ENCODE measurements at regions not wholly inside any gene's neighbourhood (a gene's known extent, or its start where the extent isn't known, plus 50 kb on each side); places are given as distances from the start of the nearest gene placed in this dataset.
A peak's percentile ranks its signal among the peaks of the same experiment; 100 is the strongest.

DNA sequence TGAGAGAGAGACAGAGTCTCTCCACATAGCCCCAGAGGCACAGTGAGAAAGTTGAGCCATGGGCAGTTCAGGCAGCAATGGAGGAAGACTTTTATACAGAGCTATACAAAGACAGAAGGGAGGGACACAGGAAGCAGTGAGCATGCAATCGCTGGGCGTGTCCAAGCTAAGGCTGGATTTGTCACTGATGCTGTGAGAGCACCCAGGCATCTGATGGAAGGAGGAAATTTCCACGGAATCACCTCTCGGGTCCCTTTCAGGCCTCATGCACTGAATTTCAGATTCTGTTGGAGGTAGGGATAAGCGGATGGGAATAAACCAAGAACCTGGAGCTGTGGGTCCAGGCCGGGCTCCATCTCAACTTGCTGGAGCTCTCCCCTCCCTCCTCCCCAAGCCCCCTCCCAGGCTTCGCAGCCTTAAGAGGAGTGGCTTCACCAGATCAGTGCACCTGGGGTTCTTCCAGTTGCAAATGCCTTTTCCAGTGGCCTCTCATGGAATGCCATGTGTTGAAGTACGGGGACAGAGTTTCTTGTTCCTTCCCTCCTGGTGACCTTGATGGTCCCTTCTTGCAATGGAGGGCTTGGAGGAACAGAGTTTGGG, 114.8 kb upstream of the ALDH1B1 start:
- CTCF ChIA-PET: interaction anchor here (1.2 to 2.0 kb wide), 2 partner anchors 14 to 364 kb away, joined by 4 to 8 read pairs; no protein-coding TSS in a partner anchor
- no peaks in the 10 kb centered on the region for H3K4me1 Mint-ChIP-seq (ENCODE audit: insufficient read depth, unreplicated experiment)
- H3K9me3 Mint-ChIP-seq (ENCODE audit: unreplicated experiment): no peaks in the 10 kb centered on the region
- H3K27ac Mint-ChIP-seq (ENCODE audit: low read depth, unreplicated experiment): no peak overlapping the region
- H3K27me3 Mint-ChIP-seq (ENCODE audit: insufficient read depth, unreplicated experiment): peaks cover 24% of the 10 kb centered on the region
- no peaks in the 10 kb centered on the region for H3K36me3 Mint-ChIP-seq (ENCODE audit: insufficient read depth, unreplicated experiment)
- POLR2A ChIA-PET: no interaction called here
- no TSS peak for BruUV-seq (replicated peaks)
- no peak for DNase-seq (ENCODE audit: unreplicated experiment)
- no peak overlapping the region for H3K4me3 Mint-ChIP-seq (ENCODE audit: unreplicated experiment)
- TF ChIP-seq, protein P1, sequence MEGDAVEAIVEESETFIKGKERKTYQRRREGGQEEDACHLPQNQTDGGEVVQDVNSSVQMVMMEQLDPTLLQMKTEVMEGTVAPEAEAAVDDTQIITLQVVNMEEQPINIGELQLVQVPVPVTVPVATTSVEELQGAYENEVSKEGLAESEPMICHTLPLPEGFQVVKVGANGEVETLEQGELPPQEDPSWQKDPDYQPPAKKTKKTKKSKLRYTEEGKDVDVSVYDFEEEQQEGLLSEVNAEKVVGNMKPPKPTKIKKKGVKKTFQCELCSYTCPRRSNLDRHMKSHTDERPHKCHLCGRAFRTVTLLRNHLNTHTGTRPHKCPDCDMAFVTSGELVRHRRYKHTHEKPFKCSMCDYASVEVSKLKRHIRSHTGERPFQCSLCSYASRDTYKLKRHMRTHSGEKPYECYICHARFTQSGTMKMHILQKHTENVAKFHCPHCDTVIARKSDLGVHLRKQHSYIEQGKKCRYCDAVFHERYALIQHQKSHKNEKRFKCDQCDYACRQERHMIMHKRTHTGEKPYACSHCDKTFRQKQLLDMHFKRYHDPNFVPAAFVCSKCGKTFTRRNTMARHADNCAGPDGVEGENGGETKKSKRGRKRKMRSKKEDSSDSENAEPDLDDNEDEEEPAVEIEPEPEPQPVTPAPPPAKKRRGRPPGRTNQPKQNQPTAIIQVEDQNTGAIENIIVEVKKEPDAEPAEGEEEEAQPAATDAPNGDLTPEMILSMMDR (IDR thresholded peaks at IDR 0.05; ENCODE audit: unreplicated experiment): no peak
- intact Hi-C loops (cut with micrococcal nuclease): no loop called here

DNA sequence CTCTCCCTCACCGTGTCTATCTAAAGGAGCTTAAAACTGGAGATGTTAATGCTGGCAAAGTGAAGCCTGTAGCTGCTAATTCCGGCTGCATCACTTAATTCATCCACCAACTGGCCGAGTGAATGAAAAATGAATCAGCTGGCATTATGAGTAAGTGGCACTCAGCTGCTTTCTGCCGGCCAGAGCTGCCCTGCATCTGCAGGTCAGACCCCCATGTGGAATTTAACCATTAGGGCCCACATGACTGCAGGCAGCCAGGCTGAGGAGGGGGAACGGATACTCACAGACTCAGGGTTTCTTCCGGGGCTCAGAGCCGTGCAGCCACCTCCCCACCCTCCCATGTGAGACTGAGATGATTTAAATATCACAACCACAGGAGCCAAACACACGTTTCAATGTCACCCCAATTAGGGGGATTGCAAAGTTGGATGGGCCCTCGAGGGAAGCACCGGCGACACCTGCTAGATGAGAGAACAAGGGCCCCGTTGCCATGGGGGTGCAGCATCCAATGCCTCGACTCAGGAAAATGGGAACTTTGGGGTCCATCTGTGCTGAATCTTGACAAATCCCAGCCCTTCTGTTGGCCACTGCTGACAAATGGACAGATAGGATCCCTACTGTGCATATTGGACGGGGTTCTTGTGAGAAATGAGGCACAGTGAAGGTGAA, 115.6 kb upstream of the ALDH1B1 start:
- intact Hi-C loops (cut with micrococcal nuclease): no loop called here
- POLR2A ChIA-PET: no interaction called here
- Mint-ChIP-seq H3K36me3 (ENCODE audit: insufficient read depth, unreplicated experiment) (no peaks in the 10 kb centered on the region), H3K9me3 (ENCODE audit: unreplicated experiment) (no peaks in the 10 kb centered on the region), H3K4me1 (ENCODE audit: insufficient read depth, unreplicated experiment) (no peaks in the 10 kb centered on the region), H3K27me3 (ENCODE audit: insufficient read depth, unreplicated experiment) (peaks cover 32% of the 10 kb centered on the region), H3K27ac (ENCODE audit: low read depth, unreplicated experiment) (no peak overlapping the region), H3K4me3 (ENCODE audit: unreplicated experiment) (no peak overlapping the region)
- TF ChIP-seq, protein P1 (IDR thresholded peaks at IDR 0.05; ENCODE audit: unreplicated experiment): no peak
- DNase-seq (ENCODE audit: unreplicated experiment): no peak
- no TSS peak for BruUV-seq (replicated peaks)
- CTCF ChIA-PET: interaction anchor here (1.2 to 2.0 kb wide), 2 partner anchors 13 to 363 kb away, joined by 4 to 8 read pairs; no protein-coding TSS in a partner anchor

DNA sequence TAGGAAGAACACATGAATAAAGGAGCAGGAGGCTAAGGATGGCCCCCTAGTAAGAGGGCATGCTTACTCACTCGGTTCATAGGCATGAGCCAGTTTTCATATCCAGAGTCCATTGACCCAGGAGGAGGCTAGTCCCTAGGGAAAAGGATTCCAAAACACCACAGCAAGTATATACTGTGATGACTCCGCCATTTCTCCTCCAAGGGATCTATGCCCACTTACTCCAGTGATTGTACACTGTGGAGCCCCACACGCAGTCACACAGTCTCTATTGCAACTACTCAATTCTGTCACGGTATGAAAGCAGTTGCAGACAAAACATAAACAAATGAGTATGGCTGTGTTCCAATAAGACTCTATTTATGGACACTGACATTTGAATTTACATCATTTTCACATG, 117.7 kb upstream of the ALDH1B1 start:
- H3K36me3 Mint-ChIP-seq (ENCODE audit: insufficient read depth, unreplicated experiment): no peaks in the 10 kb centered on the region
- no peak overlapping the region for H3K27ac Mint-ChIP-seq (ENCODE audit: low read depth, unreplicated experiment)
- no peaks in the 10 kb centered on the region for H3K9me3 Mint-ChIP-seq (ENCODE audit: unreplicated experiment)
- ChIA-PET POLR2A (no interaction called here), CTCF (interaction anchor here (0.6 to 1.9 kb wide), 3 partner anchors 11 to 188 kb away, joined by 3 to 7 read pairs (median 4); no protein-coding TSS in a partner anchor)
- TF ChIP-seq, protein P1 (IDR thresholded peaks at IDR 0.05; ENCODE audit: unreplicated experiment): no peak
- H3K4me1 Mint-ChIP-seq (ENCODE audit: insufficient read depth, unreplicated experiment): no peaks in the 10 kb centered on the region
- intact Hi-C loops (cut with micrococcal nuclease): no loop called here
- BruUV-seq (replicated peaks): no TSS peak
- peaks cover 38% of the 10 kb centered on the region for H3K27me3 Mint-ChIP-seq (ENCODE audit: insufficient read depth, unreplicated experiment)
- DNase-seq (ENCODE audit: unreplicated experiment): peak; percentile 5
- no peak overlapping the region for H3K4me3 Mint-ChIP-seq (ENCODE audit: unreplicated experiment)

DNA sequence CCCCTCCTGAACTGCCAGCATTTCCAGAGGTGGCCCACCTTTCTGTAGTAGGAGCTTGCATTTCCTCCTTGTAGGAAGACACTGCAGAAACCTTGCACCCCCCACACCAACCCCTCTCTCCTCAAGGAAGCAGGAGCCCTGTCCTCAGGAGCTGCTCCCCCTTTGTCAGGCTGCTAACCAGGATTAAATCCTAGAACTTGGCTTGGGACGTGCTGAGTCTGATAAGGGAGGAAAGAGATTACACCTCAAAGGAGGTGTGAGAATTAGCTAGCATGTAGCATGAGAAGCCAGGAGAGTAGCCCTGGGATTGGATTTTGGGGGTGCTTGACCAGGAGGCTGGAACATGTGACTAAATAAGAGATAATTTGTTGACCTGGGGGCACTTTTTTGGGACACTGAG, 119.8 kb upstream of the ALDH1B1 start:
- Mint-ChIP-seq H3K9me3 (ENCODE audit: unreplicated experiment) (no peaks in the 10 kb centered on the region), H3K27ac (ENCODE audit: low read depth, unreplicated experiment) (no peak overlapping the region), H3K4me3 (ENCODE audit: unreplicated experiment) (no peak overlapping the region), H3K4me1 (ENCODE audit: insufficient read depth, unreplicated experiment) (no peaks in the 10 kb centered on the region), H3K27me3 (ENCODE audit: insufficient read depth, unreplicated experiment) (peaks cover 43% of the 10 kb centered on the region), H3K36me3 (ENCODE audit: insufficient read depth, unreplicated experiment) (no peaks in the 10 kb centered on the region)
- ChIA-PET CTCF (no interaction called here), POLR2A (no interaction called here)
- DNase-seq (ENCODE audit: unreplicated experiment): no peak
- TF ChIP-seq, protein P1 (IDR thresholded peaks at IDR 0.05; ENCODE audit: unreplicated experiment): no peak
- intact Hi-C loops (cut with micrococcal nuclease): no loop called here
- BruUV-seq (replicated peaks): no TSS peak
